Cardiac fibroblast (primary cell): ENCODE measurements at regions not wholly inside any gene's neighbourhood (a gene's known extent, or its start where the extent isn't known, plus 50 kb on each side); places are given as distances from the start of the nearest gene placed in this dataset.

Experiments used
- DNase-seq, 2 donors: peaks; one replicate each; pipeline versions ENCODE4 v3.0.0 to v3.0.0-alpha.2; 2010; ENCODE audit warnings: low read depth in 2 of 2
- H3K4me3 ChIP-seq, 2 donors: replicated peaks in 1 of 2; 1 replicate in 1 of 2; 2 replicates in 1 of 2; pipeline ENCODE4 v1.5.1; 2011; ENCODE audit warnings: low read depth in 2 of 2, low read length in 2 of 2, mild to moderate bottlenecking in 2 of 2, moderate library complexity in 1 of 2
- CTCF ChIP-seq: IDR thresholded peaks from one replicate; pipeline ENCODE4 v1.5.1; 2011; ENCODE audit warnings: low read depth, mild to moderate bottlenecking, low read length, inconsistent platforms

- no peak overlapping the region for H3K4me3 ChIP-seq
- no peak for DNase-seq
- TF ChIP-seq CTCF = no peak
Observed at GRCh38 chr11:120041625-120042024, 96.3 kb downstream of the TRIM29 start.

GRCh38 chr11:120040151-120040840 is 97.6 kb downstream of the TRIM29 start:
- DNase-seq = no peak
- H3K4me3 ChIP-seq = no peak overlapping the region
- TF ChIP-seq CTCF = no peak

GRCh38 chr11:120039039-120039438 is 98.9 kb downstream of the TRIM29 start:
- no peak for DNase-seq
- TF ChIP-seq CTCF = no peak
- H3K4me3 ChIP-seq = no peak overlapping the region

- no peak overlapping the region for H3K4me3 ChIP-seq
- DNase-seq = no peak
- no peak for TF ChIP-seq CTCF
Observed at GRCh38 chr11:120037111-120037510, 100.8 kb downstream of the TRIM29 start.

GRCh38 chr11:120035756-120036155 is 102.2 kb downstream of the TRIM29 start:
- no peak overlapping the region for H3K4me3 ChIP-seq
- TF ChIP-seq CTCF = no peak
- no peak for DNase-seq

- no peak for DNase-seq
- H3K4me3 ChIP-seq = no peak overlapping the region
- TF ChIP-seq CTCF = no peak
Observed at GRCh38 chr11:120034881-120035630, 102.9 kb downstream of the TRIM29 start.
